HepG2 (cell line): ENCODE measurements at regions not wholly inside any gene's neighbourhood (a gene's known extent, or its start where the extent isn't known, plus 50 kb on each side); places are given as distances from the start of the nearest gene placed in this dataset.

Experiments
- ATF1 ChIP-seq: IDR thresholded peaks from 2 replicates; pipeline ENCODE4 v1.6.1; 2016; ENCODE audit warnings: mild to moderate bottlenecking, control low read depth
- GFI1 ChIP-seq: sonication (generic); formaldehyde crosslinking; IDR thresholded peaks from 2 replicates; pipeline ENCODE4 v1.5.0; 2020; ENCODE audit warnings: missing genetic modification reagents, mild to moderate bottlenecking, borderline replicate concordance
- SALL1 ChIP-seq: sonication (generic); formaldehyde crosslinking; IDR thresholded peaks from 2 replicates; pipeline ENCODE4 v1.8.0; 2022; ENCODE audit warnings: mild to moderate bottlenecking, missing genetic modification reagents
- SATB2 ChIP-seq: sonication (generic); formaldehyde crosslinking; IDR thresholded peaks from 2 replicates; pipeline ENCODE4 v1.5.0; 2020; ENCODE audit warnings: missing genetic modification reagents
- ZNF292 ChIP-seq: sonication (generic); formaldehyde crosslinking; IDR thresholded peaks from 2 replicates; pipeline ENCODE4 v1.8.1; 2022; ENCODE audit warnings: mild to moderate bottlenecking, low read depth, missing genetic modification reagents, borderline replicate concordance
- TF ChIP-seq, protein P1 (sequence below): IDR thresholded peaks from 2 replicates; pipeline ENCODE4 v1.6.1; 2012; ENCODE audit warnings: low read length, improper control_type of control experiment
- TF ChIP-seq, protein P2 (sequence below): sonication (generic); formaldehyde crosslinking; IDR thresholded peaks from 2 replicates; pipeline ENCODE4 v1.8.0; 2022; ENCODE audit warnings: mild to moderate bottlenecking, missing genetic modification reagents
- TF ChIP-seq, protein P3 (sequence below): sonication (generic); formaldehyde crosslinking; IDR thresholded peaks from 2 replicates; pipeline ENCODE4 v1.4.0; 2020; ENCODE audit warnings: missing genetic modification reagents, borderline replicate concordance
- TF ChIP-seq, protein P4 (sequence below): sonication (generic); formaldehyde crosslinking; IDR thresholded peaks from 2 replicates; pipeline ENCODE4 v1.5.0; 2020; ENCODE audit warnings: mild to moderate bottlenecking, missing genetic modification reagents

DNA sequence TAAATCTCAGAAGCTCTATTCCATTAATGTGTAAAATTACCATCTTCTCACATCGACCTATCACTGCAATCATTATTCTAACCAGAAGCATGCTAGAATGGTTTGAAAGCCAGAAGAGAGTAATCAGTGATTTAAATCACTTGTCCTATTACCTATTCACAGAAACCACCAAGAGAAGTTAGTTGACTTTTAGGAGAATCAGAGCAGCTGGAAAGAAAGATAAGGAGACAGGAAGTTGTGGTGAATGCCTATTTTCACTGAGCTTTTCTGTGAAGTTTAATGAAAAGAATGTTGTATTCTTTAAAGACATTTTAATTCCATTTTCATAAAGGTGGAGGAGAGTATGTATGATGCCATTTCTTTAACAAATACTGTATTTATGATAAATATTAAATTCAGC lies 352.6 kb upstream of the CRIM1 start (continued):
- no peak for TF ChIP-seq GFI1 (CRISPR knock-in tag)
- TF ChIP-seq, protein P1, sequence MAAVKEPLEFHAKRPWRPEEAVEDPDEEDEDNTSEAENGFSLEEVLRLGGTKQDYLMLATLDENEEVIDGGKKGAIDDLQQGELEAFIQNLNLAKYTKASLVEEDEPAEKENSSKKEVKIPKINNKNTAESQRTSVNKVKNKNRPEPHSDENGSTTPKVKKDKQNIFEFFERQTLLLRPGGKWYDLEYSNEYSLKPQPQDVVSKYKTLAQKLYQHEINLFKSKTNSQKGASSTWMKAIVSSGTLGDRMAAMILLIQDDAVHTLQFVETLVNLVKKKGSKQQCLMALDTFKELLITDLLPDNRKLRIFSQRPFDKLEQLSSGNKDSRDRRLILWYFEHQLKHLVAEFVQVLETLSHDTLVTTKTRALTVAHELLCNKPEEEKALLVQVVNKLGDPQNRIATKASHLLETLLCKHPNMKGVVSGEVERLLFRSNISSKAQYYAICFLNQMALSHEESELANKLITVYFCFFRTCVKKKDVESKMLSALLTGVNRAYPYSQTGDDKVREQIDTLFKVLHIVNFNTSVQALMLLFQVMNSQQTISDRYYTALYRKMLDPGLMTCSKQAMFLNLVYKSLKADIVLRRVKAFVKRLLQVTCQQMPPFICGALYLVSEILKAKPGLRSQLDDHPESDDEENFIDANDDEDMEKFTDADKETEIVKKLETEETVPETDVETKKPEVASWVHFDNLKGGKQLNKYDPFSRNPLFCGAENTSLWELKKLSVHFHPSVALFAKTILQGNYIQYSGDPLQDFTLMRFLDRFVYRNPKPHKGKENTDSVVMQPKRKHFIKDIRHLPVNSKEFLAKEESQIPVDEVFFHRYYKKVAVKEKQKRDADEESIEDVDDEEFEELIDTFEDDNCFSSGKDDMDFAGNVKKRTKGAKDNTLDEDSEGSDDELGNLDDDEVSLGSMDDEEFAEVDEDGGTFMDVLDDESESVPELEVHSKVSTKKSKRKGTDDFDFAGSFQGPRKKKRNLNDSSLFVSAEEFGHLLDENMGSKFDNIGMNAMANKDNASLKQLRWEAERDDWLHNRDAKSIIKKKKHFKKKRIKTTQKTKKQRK, result no peak
- TF ChIP-seq SALL1 (CRISPR knock-in tag), result no peak
- TF ChIP-seq, protein P2, sequence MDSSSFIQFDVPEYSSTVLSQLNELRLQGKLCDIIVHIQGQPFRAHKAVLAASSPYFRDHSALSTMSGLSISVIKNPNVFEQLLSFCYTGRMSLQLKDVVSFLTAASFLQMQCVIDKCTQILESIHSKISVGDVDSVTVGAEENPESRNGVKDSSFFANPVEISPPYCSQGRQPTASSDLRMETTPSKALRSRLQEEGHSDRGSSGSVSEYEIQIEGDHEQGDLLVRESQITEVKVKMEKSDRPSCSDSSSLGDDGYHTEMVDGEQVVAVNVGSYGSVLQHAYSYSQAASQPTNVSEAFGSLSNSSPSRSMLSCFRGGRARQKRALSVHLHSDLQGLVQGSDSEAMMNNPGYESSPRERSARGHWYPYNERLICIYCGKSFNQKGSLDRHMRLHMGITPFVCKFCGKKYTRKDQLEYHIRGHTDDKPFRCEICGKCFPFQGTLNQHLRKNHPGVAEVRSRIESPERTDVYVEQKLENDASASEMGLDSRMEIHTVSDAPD (CRISPR knock-in tag), result no peak
- no peak for TF ChIP-seq ATF1 (CRISPR knock-in tag)
- TF ChIP-seq ZNF292, result no peak
- TF ChIP-seq, protein P3, sequence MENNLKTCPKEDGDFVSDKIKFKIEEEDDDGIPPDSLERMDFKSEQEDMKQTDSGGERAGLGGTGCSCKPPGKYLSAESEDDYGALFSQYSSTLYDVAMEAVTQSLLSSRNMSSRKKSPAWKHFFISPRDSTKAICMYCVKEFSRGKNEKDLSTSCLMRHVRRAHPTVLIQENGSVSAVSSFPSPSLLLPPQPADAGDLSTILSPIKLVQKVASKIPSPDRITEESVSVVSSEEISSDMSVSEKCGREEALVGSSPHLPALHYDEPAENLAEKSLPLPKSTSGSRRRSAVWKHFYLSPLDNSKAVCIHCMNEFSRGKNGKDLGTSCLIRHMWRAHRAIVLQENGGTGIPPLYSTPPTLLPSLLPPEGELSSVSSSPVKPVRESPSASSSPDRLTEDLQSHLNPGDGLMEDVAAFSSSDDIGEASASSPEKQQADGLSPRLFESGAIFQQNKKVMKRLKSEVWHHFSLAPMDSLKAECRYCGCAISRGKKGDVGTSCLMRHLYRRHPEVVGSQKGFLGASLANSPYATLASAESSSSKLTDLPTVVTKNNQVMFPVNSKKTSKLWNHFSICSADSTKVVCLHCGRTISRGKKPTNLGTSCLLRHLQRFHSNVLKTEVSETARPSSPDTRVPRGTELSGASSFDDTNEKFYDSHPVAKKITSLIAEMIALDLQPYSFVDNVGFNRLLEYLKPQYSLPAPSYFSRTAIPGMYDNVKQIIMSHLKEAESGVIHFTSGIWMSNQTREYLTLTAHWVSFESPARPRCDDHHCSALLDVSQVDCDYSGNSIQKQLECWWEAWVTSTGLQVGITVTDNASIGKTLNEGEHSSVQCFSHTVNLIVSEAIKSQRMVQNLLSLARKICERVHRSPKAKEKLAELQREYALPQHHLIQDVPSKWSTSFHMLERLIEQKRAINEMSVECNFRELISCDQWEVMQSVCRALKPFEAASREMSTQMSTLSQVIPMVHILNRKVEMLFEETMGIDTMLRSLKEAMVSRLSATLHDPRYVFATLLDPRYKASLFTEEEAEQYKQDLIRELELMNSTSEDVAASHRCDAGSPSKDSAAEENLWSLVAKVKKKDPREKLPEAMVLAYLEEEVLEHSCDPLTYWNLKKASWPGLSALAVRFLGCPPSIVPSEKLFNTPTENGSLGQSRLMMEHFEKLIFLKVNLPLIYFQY (CRISPR knock-in tag), result no peak
- TF ChIP-seq, protein P4, sequence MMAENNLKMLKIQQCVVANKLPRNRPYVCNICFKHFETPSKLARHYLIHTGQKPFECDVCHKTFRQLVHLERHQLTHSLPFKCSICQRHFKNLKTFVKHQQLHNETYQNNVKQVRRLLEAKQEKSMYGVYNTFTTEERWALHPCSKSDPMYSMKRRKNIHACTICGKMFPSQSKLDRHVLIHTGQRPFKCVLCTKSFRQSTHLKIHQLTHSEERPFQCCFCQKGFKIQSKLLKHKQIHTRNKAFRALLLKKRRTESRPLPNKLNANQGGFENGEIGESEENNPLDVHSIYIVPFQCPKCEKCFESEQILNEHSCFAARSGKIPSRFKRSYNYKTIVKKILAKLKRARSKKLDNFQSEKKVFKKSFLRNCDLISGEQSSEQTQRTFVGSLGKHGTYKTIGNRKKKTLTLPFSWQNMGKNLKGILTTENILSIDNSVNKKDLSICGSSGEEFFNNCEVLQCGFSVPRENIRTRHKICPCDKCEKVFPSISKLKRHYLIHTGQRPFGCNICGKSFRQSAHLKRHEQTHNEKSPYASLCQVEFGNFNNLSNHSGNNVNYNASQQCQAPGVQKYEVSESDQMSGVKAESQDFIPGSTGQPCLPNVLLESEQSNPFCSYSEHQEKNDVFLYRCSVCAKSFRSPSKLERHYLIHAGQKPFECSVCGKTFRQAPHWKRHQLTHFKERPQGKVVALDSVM (CRISPR knock-in tag), result no peak
- no peak for TF ChIP-seq SATB2
